Superior temporal gyrus (tissue), 1 donor: ENCODE measurements at regions not wholly inside any gene's neighbourhood (a gene's known extent, or its start where the extent isn't known, plus 50 kb on each side); places are given as distances from the start of the nearest gene placed in this dataset.
"Not testable (repeated sequence)": the region's sequence is repeated elsewhere in the genome, so short reads cannot be mapped to it uniquely, and the experiment has no call there.

Experiments
- DNase-seq: peaks from one replicate; pipeline ENCODE4 v3.0.0-alpha.2; 2016; ENCODE audit errors: extremely low spot score

GRCh38 chr5:94027145-94027544 lies 285.7 kb upstream of the POU5F2 start:
- no peak for DNase-seq

DNA sequence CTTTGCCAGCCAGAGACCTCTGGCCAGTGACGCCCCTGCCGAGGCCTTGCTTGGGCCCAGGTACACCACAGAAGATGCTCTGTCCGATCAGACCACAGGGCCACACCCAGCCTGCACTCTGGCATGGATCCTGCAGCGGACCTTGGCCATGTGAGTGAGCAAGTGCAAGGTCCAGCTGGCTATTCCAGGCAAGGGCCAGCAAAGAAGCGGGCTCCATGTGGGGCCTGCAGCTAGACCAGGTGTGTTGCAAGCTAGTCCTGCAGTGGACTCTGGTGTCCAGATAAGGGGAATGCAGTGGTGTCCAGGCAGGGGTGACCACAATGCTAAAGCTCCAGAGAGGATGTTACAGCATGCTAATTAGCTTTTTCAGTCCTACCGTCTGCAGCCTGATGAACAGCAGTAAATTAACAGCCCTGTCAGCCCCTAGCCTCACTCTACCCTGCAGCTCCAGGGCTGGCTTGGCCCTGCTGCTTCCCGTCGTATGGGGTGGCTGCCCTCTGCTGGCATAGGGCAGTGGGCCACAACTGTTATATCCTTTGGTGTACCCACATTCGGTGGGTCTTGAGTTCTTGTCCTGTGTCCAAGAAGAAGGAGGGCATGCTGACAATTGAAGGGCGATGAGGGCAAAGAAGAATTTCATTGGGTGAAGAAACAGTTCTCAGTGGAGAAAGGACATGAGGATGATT lies 284.5 kb upstream of the POU5F2 start:
- no peak for DNase-seq

DNA sequence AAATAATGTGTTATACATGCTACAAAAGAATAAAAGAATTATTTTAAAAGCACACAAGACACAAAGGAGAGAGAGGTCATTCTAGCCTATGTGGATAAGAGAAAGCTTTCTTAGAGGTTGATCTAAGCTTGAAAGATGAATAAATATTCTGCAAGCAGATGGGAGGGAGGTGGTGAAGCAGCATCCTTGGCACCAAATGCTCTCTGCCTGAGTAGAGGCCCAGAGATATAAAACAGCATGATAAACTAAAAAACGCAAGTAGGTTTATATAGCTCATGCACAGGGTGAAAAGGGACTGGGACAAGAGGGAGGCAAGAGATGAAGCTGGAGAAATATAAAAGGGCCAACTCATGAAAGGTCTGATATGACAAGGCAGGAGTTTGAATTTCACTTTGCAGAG lies 283.2 kb upstream of the POU5F2 start:
- peak; percentile 20 for DNase-seq

- no peak for DNase-seq
Measured at GRCh38 chr5:94024101-94024500, 282.7 kb upstream of the POU5F2 start.

DNA sequence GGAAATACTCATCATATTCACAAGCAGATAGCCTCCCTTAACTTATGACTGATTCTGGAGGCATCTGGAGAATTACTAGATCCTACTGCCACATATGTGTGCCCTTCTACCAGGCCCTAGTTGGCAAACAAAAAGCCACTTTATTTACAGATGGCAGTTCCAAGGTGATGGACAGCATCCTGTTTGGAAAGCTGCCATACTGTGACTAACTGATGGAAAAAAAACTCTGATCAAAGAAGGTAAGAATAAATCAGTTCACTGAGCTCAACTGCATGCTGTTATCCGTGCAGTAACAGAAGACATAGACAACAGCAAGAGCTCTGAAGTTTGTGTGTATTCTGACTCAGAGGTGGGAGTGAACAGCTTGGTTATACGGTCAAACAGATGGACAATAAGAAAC lies 279.8 kb upstream of the POU5F2 start:
- DNase-seq = no peak

DNA sequence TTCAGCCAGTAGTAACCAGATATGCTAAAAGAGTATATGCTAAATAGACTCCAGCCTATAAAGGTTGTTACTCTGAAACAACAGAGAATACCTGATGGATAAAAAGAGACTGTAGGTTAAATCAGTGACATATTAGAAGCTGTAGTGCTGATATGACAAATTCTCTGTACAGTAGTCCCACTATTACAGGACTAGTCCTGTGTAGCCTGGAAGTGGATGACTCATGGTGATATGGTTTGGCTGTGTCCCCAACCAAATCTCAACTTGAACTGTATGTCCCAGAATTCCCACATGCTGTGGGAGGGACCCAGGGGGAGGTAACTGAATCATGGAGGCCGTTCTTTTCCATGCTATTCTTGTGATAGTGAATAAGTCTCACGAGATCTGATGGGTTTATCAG lies 276.2 kb upstream of the POU5F2 start:
- no peak for DNase-seq

GRCh38 chr5:94010814-94011213 lies 269.4 kb upstream of the POU5F2 start:
- no peak for DNase-seq

DNA sequence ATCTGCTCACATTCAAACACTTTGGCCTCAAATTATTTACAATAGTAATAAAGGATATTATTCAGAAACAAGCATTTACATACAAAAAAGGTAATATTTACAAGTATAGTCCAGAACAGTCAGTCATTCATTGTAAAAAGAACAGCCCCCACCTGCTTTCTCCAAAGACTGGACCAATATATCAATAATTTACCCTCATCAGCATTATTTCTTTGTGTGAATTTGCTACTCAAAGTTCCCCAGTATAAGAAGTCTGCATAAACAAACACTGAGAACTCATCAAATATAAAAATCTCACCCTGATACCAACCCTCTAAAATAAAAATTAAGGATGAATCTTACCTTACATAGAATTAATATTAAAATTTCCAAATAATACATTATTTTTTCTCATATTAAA lies 267.8 kb upstream of the POU5F2 start:
- no peak for DNase-seq

GRCh38 chr5:93998951-93999455 lies 257.6 kb upstream of the POU5F2 start:
- DNase-seq = no peak

DNA sequence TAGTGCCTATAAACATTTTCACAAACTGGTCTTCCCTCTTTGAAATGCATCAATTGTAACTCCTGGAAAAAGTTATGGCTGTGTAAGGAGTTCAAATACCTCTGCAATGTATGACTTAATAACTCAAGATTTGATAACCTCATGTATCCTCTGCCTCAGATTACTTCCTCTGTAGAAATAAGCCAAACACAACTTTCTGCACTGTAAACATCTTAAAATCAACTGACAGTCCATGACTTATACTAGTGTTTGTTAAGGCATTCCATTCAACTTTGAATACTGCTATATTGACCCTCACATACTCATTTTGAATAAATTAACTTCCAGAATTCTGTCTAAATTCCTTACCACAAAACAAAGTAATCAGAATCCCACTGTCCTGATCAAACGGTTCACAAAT lies 256.2 kb upstream of the POU5F2 start:
- no peak for DNase-seq

DNA sequence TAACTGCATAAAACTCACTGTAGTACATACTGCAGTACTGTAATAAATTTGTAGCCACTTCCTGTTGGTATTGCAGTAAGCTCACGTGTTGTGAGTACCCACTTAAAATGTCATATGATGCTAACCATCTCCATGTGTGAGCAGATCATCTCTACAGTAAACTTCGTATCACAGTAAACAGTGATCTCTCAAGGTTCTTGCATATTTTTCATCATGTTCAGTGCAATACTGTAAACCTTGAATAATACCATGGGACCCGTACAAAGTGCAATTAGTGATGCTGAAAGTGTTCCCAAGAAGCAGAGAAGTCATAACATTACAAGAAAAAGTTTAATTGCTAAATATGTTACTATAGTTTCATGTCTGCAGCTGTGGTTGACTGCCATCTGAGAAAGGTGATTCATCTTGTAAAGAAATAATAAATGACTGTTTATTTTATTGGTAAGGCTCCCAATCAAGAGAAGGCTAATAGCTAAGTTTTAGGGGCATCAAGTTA lies 253.8 kb upstream of the POU5F2 start:
- DNase-seq = no peak

DNA sequence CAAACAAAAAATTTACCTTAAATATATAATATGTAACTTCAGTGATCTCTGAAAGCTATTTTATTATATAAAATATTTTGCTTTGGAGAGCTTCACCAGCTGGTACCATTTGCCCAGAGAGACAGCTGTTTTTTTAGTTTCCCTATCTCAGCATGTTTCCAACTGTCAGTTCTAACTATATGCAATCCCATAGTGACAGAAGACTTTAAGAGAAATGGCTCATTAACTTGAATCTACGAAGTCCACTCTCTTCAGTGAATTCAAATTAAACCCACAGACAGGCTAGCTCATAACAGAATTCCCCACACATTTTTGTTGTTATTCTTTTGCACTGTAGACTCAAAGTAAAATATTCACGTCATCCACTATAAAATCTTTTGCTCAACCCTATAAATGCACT lies 251.8 kb upstream of the POU5F2 start:
- DNase-seq = no peak

DNA sequence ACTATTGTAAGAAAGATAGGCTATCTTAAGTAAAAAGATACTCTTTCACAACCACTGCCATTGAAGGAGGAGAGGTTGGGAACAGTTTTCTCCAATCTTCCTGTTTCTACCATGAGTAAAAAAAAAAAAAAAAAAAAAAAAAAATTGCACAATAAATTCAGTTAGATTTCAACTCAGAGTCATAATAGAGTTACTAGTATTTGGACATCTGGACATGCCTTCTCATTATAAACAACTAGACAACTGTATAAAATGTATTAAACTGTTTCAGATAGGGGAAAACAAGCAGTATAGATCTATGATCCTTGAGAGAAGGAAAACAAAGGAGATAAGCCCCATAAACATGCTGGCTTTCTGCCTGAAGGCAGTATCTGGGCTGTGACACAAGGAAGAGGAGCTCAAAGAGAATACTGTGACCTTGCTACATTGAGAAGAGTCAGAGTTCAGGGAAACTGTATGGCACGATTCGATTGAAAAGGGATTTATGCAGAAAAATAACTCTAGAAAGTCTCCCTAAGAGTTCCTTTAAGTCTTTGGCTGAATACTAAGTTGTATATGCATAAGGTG lies 249.2 kb upstream of the POU5F2 start:
- no peak for DNase-seq

DNA sequence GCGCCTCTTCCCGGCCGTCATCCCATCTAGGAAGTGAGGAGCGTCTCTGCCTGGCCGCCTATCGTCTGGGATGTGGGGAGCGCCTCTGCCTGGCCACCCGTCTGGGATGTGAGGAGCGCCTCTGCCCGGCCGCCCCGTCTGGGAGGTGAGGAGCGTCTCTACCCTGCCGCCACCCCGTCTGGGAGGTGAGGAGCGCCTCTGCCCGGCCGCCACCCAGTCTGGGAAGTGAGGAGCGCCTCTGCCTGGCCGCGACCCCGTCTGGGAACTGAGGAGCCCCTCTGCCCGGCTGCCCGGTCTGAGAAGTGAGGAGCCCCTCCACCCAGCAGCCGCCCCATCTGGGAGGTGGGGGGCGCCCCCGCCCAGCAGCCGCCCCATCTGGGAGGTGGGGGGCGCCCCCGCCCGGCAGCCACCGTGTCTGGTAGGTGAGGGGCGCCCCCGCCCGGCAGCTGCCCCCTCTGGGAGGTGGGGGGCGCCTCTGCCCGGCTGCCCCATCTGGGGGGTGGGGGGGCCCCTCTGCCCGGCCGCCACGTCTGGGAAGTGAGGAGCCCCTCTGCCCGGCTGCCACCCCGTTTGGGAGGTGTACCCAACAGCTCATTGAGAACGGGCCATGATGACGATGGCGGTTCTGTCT lies 244.7 kb upstream of the POU5F2 start:
- not testable (repeated sequence) for DNase-seq

DNA sequence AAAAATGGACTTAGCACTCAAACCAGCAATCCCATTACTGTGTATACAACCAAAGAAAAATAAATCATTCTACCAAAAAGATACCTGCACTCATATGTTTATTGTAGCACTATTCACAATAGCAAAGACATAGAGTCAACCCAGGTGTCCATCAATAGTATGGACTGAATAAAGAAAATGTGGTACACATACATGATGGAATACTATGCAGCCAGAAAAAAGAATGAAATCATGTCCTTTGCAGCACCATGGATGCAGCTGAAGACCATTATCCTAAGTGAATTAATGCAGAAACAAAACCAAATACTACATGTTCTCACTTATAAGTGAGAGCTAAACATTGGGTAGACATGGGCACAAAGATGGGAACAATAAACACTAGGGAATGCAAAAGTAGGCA lies 236.8 kb upstream of the POU5F2 start:
- no peak for DNase-seq

- DNase-seq = no peak
Measured at GRCh38 chr5:93967923-93968322, 226.5 kb upstream of the POU5F2 start.

DNA sequence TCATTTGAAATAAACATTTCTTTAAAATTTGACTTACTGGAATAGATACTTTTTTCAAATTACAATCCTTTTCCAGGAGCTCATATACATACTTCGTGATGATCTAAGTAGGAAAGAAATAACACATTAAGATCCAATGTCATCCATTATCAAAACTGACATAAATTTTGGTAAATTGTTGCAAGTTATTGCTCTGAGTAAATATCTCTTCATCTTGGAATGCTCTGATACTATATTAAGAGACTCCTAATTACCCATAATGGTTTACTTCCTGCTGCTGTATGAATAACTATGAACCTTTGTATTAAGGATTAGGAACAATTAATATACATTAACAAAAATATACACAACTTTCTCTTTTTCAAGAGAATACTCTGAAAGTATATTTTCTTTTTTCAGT lies 223.0 kb upstream of the POU5F2 start:
- DNase-seq = no peak

- no peak for DNase-seq
Measured at GRCh38 chr5:93960042-93960441, 218.6 kb upstream of the POU5F2 start.

GRCh38 chr5:93956006-93956405 lies 214.6 kb upstream of the POU5F2 start:
- no peak for DNase-seq

DNA sequence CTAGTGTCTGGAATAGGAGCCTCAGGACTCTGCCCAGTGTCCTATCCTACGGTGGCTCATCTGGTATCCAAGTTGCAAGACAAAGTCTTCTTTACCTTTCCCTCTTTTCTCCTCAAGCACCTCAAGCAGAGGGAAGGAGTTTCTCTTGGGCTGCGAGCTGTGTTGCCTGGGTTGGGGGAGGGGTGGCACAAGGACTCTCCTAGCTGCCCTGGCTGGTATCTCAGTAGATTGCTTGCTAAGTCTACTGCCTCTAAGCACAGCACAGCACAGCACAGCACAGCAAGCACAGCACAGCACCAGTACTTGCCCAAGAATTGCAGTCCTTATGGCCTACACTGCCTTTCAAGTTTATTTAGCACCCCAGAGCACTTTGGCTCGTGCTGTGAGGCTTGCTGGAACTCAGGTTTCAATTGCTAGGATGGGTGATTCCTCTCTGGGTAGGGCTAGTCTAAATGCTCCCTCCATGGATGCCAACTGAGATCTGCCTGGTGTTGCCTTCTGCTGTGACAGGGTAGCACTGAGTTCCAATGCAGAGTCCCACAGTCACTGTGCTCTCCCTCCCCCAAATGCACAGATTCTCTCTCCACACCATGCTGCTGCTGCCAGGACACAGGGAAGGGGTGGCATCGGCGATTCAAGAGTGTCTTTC lies 213.1 kb upstream of the POU5F2 start:
- no peak for DNase-seq

DNA sequence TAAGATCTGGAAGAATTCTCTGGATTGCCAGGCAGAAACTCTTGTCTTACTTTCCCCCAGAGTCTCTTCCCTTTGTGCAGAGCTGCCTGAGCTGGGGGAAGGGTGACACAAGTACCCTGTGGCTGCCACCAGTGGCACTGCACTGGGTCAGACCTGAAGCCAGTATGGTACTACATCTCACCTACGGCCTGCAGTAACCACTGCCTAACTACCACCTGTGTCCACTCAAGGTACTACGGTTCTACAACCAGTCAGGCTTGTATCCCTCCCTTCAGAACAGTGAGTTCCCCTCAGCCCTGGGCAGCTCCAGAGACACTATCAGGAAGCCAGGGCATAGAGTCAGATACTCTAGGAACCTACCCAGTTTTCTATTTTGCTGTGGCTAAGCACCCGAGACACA lies 212.0 kb upstream of the POU5F2 start:
- DNase-seq = no peak

DNA sequence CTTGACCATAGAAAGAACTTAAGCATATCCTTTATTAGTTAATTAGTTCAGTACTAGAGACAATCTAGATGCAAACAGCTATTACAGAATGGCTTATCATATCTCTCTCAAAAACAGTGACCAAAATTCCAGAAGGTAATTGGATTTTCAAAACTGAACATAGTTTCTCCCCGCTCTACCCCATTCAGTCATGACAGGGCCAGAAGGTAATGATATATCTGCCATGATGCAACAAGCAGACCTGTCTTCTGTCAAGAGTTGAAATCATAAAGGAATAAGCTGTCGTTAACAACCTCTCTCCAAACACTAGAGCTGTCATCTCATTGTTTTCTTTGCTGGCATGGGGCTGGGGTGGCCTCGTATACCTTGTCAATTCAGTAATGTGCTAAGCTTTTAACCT lies 200.5 kb upstream of the POU5F2 start:
- DNase-seq = no peak

DNA sequence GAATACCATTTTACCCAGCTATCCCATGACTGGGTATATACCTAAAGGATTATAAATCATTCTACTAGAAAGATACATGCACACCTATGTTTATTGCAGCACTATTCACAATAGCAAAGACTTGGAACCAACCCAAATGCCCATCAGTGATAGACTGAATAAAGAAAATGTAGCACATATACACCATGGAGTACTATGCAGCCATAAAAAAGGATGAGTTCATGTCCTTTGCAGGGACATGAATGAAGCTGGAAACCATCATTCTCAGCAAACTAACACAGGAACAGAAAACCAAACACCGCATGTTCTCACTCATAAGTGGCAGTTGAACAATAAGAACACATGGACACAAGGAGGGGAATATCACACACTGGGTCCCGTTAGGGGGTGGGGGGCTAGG lies 191.9 kb upstream of the POU5F2 start:
- not testable (repeated sequence) for DNase-seq
